ENCODE measurements at regions not wholly inside any gene's neighbourhood (a gene's known extent, or its start where the extent isn't known, plus 50 kb on each side); places are given as distances from the start of the nearest gene placed in this dataset.
A peak's percentile ranks its signal among the peaks of the same experiment; 100 is the strongest.
"Not testable (repeated sequence)": the region's sequence is repeated elsewhere in the genome, so short reads cannot be mapped to it uniquely, and the experiment has no call there.

DNA sequence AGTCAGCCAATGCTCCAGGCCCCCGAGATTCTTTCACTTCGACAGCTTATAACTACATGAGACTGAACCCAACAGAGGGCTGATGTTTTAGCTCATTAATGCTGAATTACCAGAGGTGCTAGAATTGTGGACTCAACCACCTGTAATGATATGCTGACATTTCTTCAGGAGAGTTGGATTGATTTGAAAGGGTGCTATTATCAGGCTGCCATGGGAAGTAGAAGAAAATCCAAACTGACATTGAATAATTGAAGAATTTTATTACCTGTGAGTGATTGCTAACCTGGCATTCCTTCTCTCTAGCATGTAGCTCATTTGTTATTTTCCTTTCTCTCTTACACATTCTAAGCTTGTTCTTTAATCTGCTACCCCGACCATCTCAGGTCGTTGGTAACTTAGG lies 488.8 kb downstream of the PID1 start:
- no peak for DNase-seq

GRCh38 chr2:228777855-228778355 lies 493.2 kb downstream of the PID1 start:
- DNase-seq, result no peak

- DNase-seq, result no peak
Measured at GRCh38 chr2:228774548-228774947, 496.5 kb downstream of the PID1 start.

- DNase-seq, result no peak
Measured at GRCh38 chr2:228771774-228772173, 499.3 kb downstream of the PID1 start.

GRCh38 chr2:228771315-228771714 lies 499.8 kb downstream of the PID1 start:
- DNase-seq, result no peak

- no peak for DNase-seq
Measured at GRCh38 chr2:228768818-228769217, 502.3 kb downstream of the PID1 start.

DNA sequence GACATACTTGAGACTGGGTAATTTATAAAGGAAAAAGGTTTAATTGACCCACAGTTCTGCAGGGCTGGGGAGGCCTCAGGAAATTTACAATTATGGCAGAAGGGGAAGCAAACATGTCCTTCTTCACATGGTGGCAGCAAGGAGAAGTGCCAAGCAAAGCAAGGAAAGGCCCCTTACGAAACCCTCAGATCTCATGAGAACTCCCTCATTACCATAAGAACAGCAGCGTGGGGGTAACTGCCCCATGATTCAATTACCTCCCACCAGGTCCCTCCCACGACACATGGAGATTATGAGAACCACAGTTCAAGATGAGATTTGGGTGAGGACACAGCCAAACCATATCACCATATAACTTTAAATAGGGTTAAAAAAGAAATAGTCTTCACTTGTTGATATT lies 502.9 kb downstream of the PID1 start:
- not testable (repeated sequence) for DNase-seq

- DNase-seq, result no peak
Measured at GRCh38 chr2:228767196-228767595, 503.9 kb downstream of the PID1 start.

DNA sequence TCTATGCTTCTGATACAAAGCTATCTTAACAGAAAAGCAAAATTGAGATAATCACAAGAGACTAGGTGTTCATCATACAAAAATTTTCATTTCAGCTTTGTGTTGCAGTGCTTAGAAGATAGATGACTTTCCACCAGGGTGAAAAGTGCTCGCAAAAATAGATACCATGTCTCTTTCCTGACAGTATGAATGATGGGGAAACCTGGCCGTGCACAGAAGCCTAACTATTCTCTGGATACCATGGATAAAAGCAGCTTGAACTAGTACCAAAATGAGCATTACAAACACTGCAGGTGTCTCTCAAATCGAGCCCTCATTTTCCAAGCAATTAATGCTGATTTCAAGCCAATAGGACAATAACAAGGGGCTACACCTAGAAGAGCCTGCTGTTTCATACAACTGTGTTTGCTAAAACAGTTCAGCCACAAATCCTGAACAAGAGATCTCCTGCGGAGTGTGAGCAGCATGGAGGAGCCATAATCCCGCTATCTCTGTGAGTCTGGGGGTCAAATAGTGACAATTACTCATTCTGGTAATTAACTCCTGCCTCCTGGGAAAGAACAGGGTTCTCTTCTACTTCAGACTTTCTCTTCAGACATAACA lies 507.6 kb downstream of the PID1 start:
- DNase-seq, result no peak

DNA sequence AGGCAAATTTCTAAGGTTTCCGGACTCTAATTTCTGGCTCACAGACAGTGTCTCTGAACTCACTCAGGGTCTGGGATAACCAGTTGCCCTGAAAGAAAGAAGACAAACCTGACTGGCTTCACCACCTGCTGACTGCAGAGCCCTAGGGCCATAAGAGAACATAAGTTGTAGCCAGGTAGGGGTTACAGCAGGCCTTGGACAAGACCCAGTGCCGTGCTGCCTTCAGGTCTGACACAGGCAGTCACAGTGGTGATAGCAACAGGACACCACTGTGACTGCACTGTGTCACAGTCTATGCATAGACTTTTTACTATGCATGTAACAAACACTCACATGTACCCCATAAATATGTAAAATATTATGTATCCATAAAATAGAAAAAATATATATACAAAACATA lies 508.5 kb downstream of the PID1 start:
- no peak for DNase-seq

GRCh38 chr2:228755661-228756060 lies 515.4 kb downstream of the PID1 start:
- not testable (repeated sequence) for DNase-seq

- DNase-seq, result no peak
Measured at GRCh38 chr2:228747483-228747882, 523.6 kb downstream of the PID1 start.

GRCh38 chr2:228738671-228739380 lies 532.3 kb downstream of the PID1 start:
- no peak for DNase-seq

GRCh38 chr2:228735697-228736096 lies 535.4 kb downstream of the PID1 start:
- no peak for DNase-seq

GRCh38 chr2:228731517-228731916 lies 539.6 kb downstream of the PID1 start:
- no peak for DNase-seq

DNA sequence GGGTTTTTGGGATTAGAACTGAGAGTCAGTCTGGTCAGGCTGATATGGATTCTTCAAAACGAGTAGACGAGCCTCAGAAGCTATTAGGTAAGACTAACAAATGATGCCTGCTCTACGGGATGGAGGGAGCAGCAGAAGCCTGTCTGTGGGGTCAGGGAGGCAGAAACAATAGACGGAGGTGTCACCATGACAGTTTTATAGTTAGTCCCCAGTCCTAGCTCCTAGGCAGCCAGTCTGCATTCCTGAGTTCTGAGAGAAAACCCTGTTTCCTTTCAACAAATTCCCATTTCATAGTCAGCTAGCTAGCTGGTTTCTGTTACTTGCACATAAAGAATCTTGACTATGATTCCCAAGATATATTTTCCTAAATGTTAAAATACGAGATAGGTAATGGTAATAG lies 542.1 kb downstream of the PID1 start:
- DNase-seq, result no peak

DNA sequence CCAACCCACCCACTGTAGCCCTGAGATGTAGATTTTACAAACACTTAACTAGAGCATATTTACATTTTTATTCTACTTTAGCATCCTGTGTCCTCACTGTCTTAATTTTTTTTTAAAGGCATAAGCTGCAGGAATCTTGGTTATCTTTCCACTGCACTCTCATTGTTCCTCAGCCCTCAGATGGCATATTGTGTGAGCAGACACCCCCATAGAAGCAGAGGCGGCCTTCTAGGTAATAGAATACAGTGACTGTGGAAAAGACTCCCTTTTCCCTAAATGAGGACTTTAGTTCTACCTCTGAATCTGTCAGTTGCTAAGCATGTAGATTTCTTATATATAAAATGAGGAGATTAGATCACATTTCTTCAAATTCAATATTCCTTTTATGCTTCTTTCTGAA lies 543.5 kb upstream of the SPHKAP start:
- DNase-seq, result no peak

DNA sequence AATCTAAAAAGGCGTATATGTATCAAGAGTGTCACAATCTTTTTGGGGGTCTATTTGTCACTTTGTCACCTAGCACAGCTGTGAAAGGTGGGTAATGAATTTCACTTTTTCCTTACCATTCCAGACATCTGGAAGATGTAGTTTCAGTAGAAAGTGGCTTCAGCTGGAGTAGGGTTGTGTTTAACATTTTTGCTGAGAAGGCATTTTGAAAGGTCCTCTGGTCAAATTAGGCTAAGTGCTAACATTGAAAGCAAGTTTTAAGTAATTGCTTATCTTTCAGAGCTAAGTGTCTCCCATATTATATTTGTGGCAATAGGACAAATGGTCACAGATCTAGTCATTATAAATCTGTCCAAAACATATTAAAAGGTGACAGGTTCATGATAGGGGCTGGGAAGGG lies 542.1 kb upstream of the SPHKAP start:
- DNase-seq, result no peak

DNA sequence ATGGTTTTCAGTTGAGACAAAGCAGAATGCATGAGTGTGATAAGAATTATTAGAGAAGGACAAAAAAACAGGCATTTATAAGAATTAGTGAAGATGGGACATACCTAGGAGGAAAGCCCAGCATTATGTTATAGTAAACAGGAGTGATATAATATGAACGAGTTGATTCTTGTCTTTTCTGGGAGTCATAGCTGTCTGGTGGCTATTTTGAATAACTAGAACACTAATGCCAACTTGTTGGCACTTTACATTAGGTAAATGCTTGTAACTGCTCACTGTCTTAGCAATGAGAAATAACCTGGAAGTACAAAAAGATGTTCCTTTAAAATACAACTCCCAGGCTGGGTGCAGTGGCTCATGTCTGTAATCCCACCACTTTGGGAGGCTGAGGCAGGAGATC lies 540.8 kb upstream of the SPHKAP start:
- DNase-seq, result no peak

GRCh38 chr2:228720895-228721294 lies 539.4 kb upstream of the SPHKAP start:
- DNase-seq, result no peak

GRCh38 chr2:228709788-228710371 lies 528.4 kb upstream of the SPHKAP start:
- no peak for DNase-seq

GRCh38 chr2:228707846-228708245 lies 526.4 kb upstream of the SPHKAP start:
- DNase-seq, result no peak

- no peak for DNase-seq
Measured at GRCh38 chr2:228705318-228705717, 523.8 kb upstream of the SPHKAP start.

GRCh38 chr2:228703152-228703551 lies 521.7 kb upstream of the SPHKAP start:
- DNase-seq, result peak; percentile 1
